MG63 (cell line): ENCODE measurements at regions not wholly inside any gene's neighbourhood (a gene's known extent, or its start where the extent isn't known, plus 50 kb on each side); places are given as distances from the start of the nearest gene placed in this dataset.
"Not testable (repeated sequence)": the region's sequence is repeated elsewhere in the genome, so short reads cannot be mapped to it uniquely, and the experiment has no call there.

ENCODE experiments used
- DNase-seq: peaks from one replicate; pipeline ENCODE4 v3.0.0-alpha.2; 2020
- H3K27me3 ChIP-seq: fragments of 250-450 bp; sonication (Bioruptor Pico); 2 replicates; pipeline ENCODE4 v1.5.1; 2020; ENCODE audit warnings: mild to moderate bottlenecking, moderate library complexity
- H3K36me3 ChIP-seq: fragments of 250-450 bp; sonication (Bioruptor Pico); 2 replicates; pipeline ENCODE4 v1.5.1; 2020; ENCODE audit warnings: mild to moderate bottlenecking, moderate library complexity
- H3K4me3 ChIP-seq: fragments of 250-450 bp; sonication (Bioruptor Pico); 2 replicates; pipeline ENCODE4 v1.5.1; 2020; ENCODE audit warnings: mild to moderate bottlenecking, moderate library complexity
- H3K9me3 ChIP-seq: fragments of 250-450 bp; sonication (Bioruptor Pico); 2 replicates; pipeline ENCODE4 v1.5.1; 2020; ENCODE audit warnings: mild to moderate bottlenecking, moderate library complexity

DNA sequence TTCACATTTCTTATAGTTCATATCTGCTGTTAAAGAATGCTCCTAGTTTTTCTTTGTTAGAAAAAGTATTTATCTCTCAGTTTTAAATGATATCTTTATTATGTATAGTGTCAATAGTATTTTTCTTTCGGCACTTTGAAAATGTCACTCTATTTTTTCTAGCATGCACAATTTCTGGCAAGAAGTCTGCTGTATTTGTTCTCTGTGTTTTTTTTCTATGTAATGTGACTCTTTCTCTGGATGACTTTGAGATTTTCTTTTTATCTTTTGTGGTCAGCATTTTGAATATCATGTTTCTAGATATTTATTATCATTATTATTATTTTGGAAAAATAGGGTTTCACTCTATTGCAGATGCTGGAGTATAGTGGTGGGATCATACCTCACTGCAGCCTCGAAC, 285.2 kb downstream of the PTGER3 start:
- no peaks in the 10 kb centered on the region for H3K36me3 ChIP-seq
- no peak overlapping the region for H3K4me3 ChIP-seq
- no peaks in the 10 kb centered on the region for H3K27me3 ChIP-seq
- no peaks in the 10 kb centered on the region for H3K9me3 ChIP-seq
- no peak for DNase-seq

DNA sequence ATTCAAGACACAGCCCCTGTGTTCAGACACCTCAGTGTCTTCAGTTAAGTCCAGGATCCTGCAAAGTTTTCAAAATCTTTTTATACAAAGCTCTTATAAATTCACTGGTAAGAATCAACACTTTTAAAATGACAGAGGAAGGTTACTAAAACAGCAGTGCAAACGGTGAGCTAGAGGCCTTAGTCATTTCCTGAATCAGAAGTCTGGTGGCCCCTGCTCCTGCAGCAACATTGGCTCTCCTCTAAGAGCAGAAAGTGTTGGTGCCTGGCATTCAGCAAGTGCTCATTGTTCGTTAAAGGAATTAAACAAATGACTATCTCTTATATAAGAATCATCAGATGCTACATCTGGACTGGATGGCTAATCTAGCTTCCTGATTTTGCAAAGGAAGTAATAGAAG, 282.9 kb downstream of the PTGER3 start:
- Histone ChIP-seq H3K36me3 (no peaks in the 10 kb centered on the region), H3K9me3 (no peaks in the 10 kb centered on the region), H3K27me3 (no peaks in the 10 kb centered on the region), H3K4me3 (no peak overlapping the region)
- no peak for DNase-seq

DNA sequence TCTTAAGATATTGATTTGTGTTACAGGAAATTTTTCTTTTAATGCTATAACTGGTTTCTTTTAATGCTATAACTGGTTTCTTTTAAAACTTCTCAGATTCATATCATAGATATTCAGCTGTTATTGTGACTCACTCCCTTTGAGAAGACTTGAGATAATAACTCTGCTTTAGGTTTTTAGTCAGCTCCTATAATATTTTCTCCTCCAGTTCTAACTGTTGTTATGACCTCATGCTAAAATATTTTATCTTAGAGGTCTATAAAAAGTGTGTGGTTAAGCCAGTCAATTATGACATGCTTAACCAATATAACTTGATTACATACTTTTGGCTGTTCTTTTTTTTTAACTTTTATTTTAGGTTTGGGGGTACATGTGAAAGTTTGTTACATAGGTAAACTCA, 280.2 kb downstream of the PTGER3 start:
- no peaks in the 10 kb centered on the region for H3K36me3 ChIP-seq
- no peak overlapping the region for H3K4me3 ChIP-seq
- H3K27me3 ChIP-seq = no peaks in the 10 kb centered on the region
- H3K9me3 ChIP-seq = peaks cover 5% of the 10 kb centered on the region; the same call in 1 of the 2 replicates
- no peak for DNase-seq

DNA sequence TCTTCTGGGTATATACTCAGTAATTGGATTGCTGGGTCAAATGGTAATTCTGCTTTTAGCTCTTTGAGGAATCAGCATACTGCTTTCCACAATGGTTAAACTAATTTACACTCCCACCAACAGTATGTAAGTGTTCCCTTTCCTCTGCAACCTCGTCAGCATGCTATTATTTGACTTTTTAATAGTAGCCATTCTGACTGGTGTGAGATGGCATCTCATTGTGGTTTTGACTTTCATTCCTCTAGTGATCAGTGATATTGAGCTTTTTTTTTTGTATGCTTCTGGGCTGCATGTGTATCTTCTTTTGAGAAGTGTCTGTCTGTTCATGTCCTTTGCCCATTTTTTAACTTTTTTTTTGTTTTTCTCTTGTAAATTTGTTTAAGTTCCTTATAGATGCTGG, 279.4 kb downstream of the PTGER3 start:
- Histone ChIP-seq H3K4me3 (no peak overlapping the region), H3K27me3 (no peaks in the 10 kb centered on the region), H3K36me3 (no peaks in the 10 kb centered on the region), H3K9me3 (peaks cover 5% of the 10 kb centered on the region; the same call in 1 of the 2 replicates)
- no peak for DNase-seq

DNA sequence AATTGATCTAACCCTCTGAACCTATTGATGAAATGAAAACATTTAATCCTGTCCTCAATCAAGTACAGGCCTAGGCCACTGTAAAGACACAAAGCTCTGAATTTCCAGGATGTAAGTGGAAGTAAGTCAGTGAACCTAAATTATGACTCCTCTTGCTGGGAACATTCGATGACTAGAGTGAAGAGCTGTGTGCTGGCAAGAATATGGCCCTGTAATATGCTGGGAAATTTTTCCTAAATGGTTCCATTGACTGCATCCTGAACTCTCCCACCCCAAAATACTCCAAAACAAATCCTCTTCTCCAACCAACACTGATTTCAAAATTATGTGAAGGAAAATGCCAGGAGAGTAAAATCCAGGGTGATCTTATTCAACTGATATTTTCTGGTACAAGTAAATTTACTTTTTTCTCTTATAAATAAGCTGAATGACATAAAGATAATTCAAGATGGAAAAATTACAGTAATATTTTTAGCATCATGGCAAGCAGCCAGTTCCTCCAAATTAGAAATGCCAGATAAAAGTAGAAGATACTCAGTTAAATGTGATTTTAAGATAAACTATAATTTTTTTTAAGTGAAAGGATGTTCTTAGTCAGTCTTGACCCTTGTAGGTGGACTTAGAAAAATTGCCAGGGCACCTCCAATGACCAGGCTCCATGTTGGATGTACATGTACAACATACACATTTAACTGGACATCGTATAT, 269.4 kb downstream of the PTGER3 start:
- no peak for DNase-seq
- Histone ChIP-seq H3K9me3 (no peaks in the 10 kb centered on the region), H3K36me3 (no peaks in the 10 kb centered on the region), H3K4me3 (no peak overlapping the region), H3K27me3 (no peaks in the 10 kb centered on the region)

DNA sequence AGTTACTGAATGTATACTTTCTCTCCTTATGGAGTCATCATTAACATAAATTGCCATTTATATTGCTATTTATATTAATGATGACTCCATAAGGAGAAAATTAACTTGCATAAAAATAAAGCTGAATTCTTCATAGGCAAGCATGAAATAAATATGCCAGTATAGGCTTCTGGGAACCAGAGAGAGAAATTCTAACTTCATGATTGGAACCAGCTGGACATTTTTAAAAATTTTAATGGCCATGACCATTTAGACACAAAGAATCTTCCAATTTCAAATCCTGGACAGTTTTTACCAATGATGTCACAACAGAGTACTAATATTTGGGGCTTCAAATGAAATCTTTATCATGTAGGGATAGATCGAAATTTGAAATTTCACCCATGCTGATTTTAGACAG, 268.7 kb downstream of the PTGER3 start:
- Histone ChIP-seq H3K9me3 (no peaks in the 10 kb centered on the region), H3K4me3 (no peak overlapping the region)
- DNase-seq = no peak

DNA sequence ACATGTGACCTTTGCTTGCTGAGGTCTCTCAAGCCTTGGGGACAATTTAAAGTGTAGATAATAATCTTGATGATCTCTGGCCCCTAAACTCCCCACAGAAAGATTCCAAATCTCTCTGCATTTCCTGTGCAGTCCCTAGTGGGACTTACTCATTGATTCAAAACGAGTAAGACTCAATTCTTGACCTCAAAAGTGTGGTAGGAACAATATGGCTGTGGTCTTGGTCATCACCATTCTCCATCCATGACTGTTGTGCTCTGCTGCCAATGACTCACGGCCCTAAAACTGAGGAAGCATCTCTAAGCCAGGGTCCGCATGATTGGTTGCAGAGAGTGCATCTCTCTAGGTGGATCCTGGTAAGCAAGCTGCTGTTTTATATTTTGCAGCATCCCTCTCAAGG, 268.0 kb downstream of the PTGER3 start:
- no peak overlapping the region for H3K4me3 ChIP-seq
- DNase-seq = peak; percentile 21

More for the DNA sequence above, 268.7 kb downstream of the PTGER3 start:
- Histone ChIP-seq H3K27me3 (no peaks in the 10 kb centered on the region), H3K36me3 (no peaks in the 10 kb centered on the region)

DNA sequence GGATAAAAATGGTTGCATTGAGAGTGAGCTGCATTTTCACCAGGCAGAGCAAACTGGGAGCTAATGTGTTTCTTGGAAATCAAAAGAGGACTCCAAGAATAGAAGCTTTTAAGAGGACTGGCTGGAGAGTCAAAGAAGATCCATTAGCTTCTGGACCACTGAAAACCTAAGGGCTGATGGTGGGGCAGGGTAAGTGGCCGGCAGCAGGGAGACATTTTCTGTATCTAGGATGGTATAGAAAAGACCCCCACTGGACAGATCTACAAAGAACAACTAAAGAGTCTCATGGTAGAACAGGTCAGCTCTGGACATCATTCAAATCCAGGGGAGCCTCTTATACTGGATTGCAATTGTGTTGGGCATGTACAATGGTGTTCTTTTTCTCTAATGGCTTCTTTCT, 262.3 kb downstream of the PTGER3 start:
- Histone ChIP-seq H3K9me3 (no peaks in the 10 kb centered on the region), H3K4me3 (no peak overlapping the region), H3K36me3 (no peaks in the 10 kb centered on the region), H3K27me3 (0 out of 2 replicates have a peak, but pooled peaks cover 2% of the 10 kb centered on the region)
- DNase-seq = no peak

More for the DNA sequence above, 268.0 kb downstream of the PTGER3 start:
- Histone ChIP-seq H3K36me3 (no peaks in the 10 kb centered on the region), H3K27me3 (no peaks in the 10 kb centered on the region), H3K9me3 (no peaks in the 10 kb centered on the region)

DNA sequence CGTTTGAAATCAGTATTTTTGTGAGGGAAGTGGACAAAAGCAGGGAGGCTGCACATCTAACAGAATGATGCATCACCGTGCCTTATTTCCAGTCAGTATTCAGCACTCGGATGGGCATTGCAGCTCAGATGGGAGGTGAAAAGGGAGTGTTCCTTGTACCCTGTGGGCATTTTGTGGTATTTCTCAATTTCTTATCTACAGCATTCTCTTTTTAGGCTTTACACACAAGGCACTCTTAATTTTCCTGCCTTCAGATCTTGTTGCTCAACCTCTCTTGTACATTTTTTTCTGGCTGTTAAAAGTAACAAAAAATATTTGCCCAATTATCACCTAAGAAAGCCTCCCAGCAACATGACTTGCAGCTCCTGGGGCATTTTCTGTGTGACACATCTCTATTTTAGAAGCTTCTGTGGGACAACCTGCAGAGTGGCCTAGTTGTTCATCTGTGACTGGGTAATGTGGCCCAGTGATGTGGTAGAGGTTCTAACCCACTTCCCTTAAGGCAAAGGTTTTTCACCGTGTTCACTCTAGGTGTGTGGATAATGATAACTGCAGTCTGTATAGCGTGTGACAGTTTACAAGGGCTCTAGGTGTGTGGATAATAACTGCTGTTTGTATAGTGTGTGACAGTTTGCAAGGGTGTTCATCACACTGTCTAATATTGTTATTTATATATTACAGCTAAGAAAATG, 257.2 kb downstream of the PTGER3 start:
- Histone ChIP-seq H3K27me3 (0 out of 2 replicates have a peak, but pooled peaks cover 2% of the 10 kb centered on the region), H3K36me3 (no peaks in the 10 kb centered on the region), H3K9me3 (no peaks in the 10 kb centered on the region), H3K4me3 (no peak overlapping the region)
- DNase-seq = no peak

DNA sequence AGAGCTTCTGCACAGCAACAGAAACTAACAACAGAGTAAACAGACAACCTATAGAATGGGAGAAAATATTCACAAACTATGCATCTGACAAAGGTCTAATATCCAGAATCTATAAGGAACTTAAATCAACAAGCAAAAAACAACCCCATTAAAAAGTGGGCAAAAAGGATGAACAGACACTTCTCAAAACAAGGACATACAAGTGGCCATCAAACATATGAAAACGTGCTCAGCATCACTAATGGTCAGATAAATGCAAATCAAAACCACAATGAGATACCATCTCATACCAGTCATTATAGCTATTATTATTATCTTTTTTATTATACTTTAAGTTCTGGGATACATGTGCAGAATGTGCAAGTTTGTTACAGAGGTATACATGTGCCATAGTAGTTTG, 252.6 kb downstream of the PTGER3 start:
- not testable (repeated sequence) for H3K4me3 ChIP-seq, H3K9me3 ChIP-seq, H3K27me3 ChIP-seq, DNase-seq, H3K36me3 ChIP-seq

DNA sequence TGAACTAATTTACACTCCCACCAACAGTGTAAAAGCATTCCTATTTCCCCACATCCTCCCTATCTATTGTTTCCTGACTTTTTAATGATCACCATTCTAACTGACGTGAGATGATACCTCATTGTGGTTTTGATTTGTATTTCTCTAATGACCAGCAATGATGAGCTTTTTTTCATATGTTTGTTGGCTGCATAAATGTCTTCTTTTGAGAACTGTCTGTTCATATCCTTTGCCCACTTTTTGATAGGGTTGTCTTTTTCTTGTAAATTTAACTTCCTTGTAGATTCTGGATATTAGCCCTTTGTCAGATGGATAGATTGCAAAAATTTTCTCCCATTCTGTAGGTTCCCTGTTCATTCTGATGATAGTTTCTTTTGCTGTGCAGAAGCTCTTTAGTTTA, 251.3 kb downstream of the PTGER3 start:
- DNase-seq, H3K4me3 ChIP-seq, H3K9me3 ChIP-seq, H3K36me3 ChIP-seq, H3K27me3 ChIP-seq: not testable (repeated sequence)

DNA sequence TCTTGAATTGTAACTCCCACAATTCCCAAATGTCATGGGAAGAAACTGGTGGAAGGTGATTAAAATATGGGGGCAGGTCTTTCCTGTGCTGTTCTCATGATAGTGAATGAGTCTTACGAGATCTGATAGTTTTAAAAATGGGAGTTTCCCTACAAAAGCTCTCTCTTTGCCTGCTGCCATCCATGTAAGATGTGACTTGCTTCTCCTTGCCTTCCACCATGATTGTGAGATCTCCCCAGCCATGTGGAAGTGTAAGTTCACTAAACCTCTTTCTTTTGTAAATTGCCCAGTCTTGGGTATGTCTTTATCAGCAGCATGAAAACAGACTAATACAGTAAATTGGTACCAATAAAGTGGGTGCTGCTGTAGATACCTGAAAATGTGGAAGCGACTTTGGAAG, 245.0 kb downstream of the PTGER3 start:
- not testable (repeated sequence) for DNase-seq, H3K4me3 ChIP-seq, H3K9me3 ChIP-seq, H3K36me3 ChIP-seq, H3K27me3 ChIP-seq

DNA sequence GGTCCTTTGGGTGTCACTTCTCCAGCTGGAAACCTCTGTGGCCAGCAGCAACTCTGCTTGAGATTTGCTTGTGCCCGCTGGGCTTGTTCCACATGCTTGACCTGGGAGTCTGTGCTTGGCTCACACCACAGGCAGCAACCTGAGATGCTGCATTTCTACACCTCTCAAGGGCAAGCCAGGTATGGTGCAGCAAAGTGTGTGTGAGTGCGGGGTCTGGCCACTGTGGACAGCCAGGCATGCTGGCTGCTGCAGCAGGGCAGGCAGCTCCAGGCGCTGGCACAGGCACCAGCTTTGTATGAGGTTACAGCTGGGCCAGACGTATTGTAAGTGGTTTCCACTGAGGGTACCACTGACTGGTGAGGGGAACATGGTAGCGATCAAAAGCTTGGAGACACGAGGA, 242.0 kb downstream of the PTGER3 start:
- no peaks in the 10 kb centered on the region for H3K27me3 ChIP-seq
- DNase-seq = no peak
- no peak overlapping the region for H3K4me3 ChIP-seq
- no peaks in the 10 kb centered on the region for H3K36me3 ChIP-seq
- H3K9me3 ChIP-seq = no peaks in the 10 kb centered on the region

DNA sequence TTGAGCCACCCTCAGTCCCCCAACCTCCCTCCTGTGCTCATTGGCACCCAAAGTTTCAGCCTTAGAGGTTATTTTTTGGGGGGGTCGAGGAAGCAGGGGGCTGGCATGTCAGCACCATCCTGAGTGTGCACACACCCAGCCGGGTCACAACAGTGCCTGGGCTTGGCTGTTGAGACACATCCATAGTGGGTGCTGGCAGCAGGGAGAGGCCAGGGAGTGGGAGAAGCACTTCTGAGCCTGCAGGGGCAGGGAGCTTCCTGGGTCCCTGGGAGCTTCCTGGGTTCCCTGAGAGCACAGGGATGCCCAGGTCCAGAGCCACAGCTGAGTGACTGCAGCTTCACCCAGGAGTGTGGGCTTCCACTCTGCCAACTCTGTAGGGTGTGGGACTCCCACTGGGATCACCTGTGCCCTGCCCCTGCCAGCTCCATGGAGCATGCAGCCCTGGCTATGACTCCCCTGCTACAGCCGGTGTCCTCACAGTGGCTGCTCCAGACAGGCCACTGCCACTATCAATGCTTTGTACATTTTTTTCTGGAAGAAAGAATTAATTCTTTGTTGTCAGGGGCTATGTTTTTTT, 240.4 kb downstream of the PTGER3 start:
- DNase-seq = no peak
- no peak overlapping the region for H3K4me3 ChIP-seq
- H3K36me3 ChIP-seq = no peaks in the 10 kb centered on the region
- H3K9me3 ChIP-seq = no peaks in the 10 kb centered on the region
- H3K27me3 ChIP-seq = no peaks in the 10 kb centered on the region

DNA sequence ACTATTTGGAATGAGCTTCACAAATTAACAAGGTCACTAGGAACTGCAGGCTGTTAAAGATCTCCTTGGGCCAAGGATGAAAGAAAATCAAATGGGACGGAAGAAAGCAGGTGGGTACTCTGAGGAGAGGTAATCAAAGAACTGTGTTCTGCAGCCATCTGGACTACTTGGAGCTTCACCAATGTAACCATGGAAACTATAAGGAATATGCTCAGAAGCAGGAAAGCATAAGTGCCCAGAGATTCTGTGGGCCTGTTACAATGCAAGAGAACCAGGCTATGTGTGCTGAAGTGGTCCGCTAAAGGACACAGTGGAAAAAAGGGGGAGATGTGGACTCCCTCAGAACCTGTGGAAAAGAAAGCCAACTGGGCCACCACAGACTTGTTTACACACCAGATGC, 238.5 kb downstream of the PTGER3 start:
- H3K4me3 ChIP-seq = no peak overlapping the region
- no peaks in the 10 kb centered on the region for H3K27me3 ChIP-seq
- no peaks in the 10 kb centered on the region for H3K36me3 ChIP-seq
- no peak for DNase-seq
- H3K9me3 ChIP-seq = no peaks in the 10 kb centered on the region

DNA sequence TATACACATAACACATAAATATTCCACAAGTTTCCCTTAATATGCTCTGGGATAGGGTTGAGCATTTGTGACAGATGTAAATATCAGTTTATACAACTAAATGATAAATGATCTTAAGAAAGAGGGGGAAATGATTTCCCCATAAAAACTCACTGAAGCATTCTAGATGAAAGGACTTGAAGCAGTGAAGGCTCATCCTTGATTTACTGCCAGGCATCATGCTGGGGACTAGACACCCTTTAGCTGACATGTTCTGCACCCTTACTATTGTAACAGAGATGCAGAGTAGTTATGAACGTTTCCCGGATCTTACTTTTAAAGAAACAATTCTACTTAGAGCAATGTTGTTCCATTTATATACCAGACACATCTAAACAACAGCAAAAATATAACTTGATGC, 235.8 kb downstream of the PTGER3 start:
- no peaks in the 10 kb centered on the region for H3K9me3 ChIP-seq
- no peak for DNase-seq
- no peak overlapping the region for H3K4me3 ChIP-seq
- H3K27me3 ChIP-seq = no peaks in the 10 kb centered on the region
- no peaks in the 10 kb centered on the region for H3K36me3 ChIP-seq

DNA sequence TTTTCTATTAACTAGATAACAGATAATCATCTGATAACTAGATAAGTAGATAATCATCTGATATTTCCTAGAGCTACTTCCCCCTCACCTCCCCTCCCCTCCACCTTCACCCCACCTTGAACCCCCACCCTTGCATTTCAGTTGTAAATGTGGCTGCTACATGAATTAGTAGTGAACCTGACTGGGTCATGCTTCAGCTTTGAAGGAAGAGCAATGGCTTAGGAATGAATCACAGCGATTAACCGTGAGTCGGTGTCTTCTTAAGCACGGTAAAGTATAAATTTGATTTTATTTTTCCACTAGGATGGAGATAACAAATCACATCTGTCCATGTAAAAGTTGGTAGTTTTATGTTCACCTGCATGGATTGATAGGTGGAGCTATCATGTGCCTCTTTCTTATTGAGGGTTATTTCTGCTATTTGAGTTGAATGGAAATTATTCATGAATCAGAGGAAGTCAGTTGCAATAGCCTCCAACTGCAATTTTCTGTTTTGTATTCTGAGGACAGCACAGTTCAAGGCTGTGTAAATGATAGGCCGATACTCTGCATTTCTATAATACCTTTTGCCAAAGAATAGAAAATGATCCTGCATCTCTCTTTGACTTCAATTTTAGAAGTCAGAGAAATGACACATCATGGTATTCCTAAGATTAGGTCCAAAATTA, 235.0 kb downstream of the PTGER3 start:
- no peaks in the 10 kb centered on the region for H3K36me3 ChIP-seq
- no peak overlapping the region for H3K4me3 ChIP-seq
- H3K9me3 ChIP-seq = no peaks in the 10 kb centered on the region
- no peak for DNase-seq
- no peaks in the 10 kb centered on the region for H3K27me3 ChIP-seq
